Glomerular visceral epithelial cell (primary cell): ENCODE measurements at regions not wholly inside any gene's neighbourhood (a gene's known extent, or its start where the extent isn't known, plus 50 kb on each side); places are given as distances from the start of the nearest gene placed in this dataset.
"Not testable (repeated sequence)": the region's sequence is repeated elsewhere in the genome, so short reads cannot be mapped to it uniquely, and the experiment has no call there.

Source experiments
- DNase-seq: peaks from one replicate; pipeline ENCODE4 v3.0.0-alpha.2; 2016; ENCODE audit errors: extremely low spot score

- DNase-seq = no peak
Observed at GRCh38 chr15:100767001-100767825, 112.4 kb upstream of the ALDH1A3 start.

GRCh38 chr15:100768501-100768931 is 111.1 kb upstream of the ALDH1A3 start:
- DNase-seq = no peak

- no peak for DNase-seq
Observed at GRCh38 chr15:100769043-100769974, 110.3 kb upstream of the ALDH1A3 start.

GRCh38 chr15:100769975-100770340 is 109.7 kb upstream of the ALDH1A3 start:
- no peak for DNase-seq

- no peak for DNase-seq
Observed at GRCh38 chr15:100770661-100771584, 108.7 kb upstream of the ALDH1A3 start.

- DNase-seq = no peak
Observed at GRCh38 chr15:100771746-100772145, 107.9 kb upstream of the ALDH1A3 start.

- no peak for DNase-seq
Observed at GRCh38 chr15:100772478-100772877, 107.2 kb upstream of the ALDH1A3 start.

GRCh38 chr15:100772892-100773520 is 106.6 kb upstream of the ALDH1A3 start:
- DNase-seq = no peak

- DNase-seq = not testable (repeated sequence)
Observed at GRCh38 chr15:100774044-100774443, 105.6 kb upstream of the ALDH1A3 start.

GRCh38 chr15:100775581-100776185 is 103.9 kb upstream of the ALDH1A3 start:
- DNase-seq = no peak

- DNase-seq = no peak
Observed at GRCh38 chr15:100777821-100778220, 101.8 kb upstream of the ALDH1A3 start.

- no peak for DNase-seq
Observed at GRCh38 chr15:100778831-100779288, 100.8 kb upstream of the ALDH1A3 start.

- no peak for DNase-seq
Observed at GRCh38 chr15:100779331-100780207, 100.1 kb upstream of the ALDH1A3 start.

- no peak for DNase-seq
Observed at GRCh38 chr15:100780208-100780800, 99.3 kb upstream of the ALDH1A3 start.

GRCh38 chr15:100781061-100781960 is 98.3 kb upstream of the ALDH1A3 start:
- DNase-seq = no peak

- no peak for DNase-seq
Observed at GRCh38 chr15:100781961-100782530, 97.6 kb upstream of the ALDH1A3 start.

GRCh38 chr15:100783291-100783690 is 96.3 kb upstream of the ALDH1A3 start:
- DNase-seq = no peak
